ENCODE measurements at regions not wholly inside any gene's neighbourhood (a gene's known extent, or its start where the extent isn't known, plus 50 kb on each side); places are given as distances from the start of the nearest gene placed in this dataset.

- no peak for TF ChIP-seq CTCF (IDR thresholded peaks at IDR 0.05)
- no peak for TF ChIP-seq EP300 (IDR thresholded peaks at IDR 0.05)
- no peak for TF ChIP-seq POLR2A (IDR thresholded peaks at IDR 0.05; ENCODE audit: low read depth)
- no peak for TF ChIP-seq POLR2AphosphoS5 (IDR thresholded peaks at IDR 0.05)
Measured at GRCh38 chr13:102984210-102984609, 82.0 kb downstream of the SLC10A2 start.
